GM19467 (cell line): ENCODE measurements at regions not wholly inside any gene's neighbourhood (a gene's known extent, or its start where the extent isn't known, plus 50 kb on each side); places are given as distances from the start of the nearest gene placed in this dataset.
"Not testable (repeated sequence)": the region's sequence is repeated elsewhere in the genome, so short reads cannot be mapped to it uniquely, and the experiment has no call there.

Experiments
- ATAC-seq: cut with Tn5 transposase; IDR thresholded peaks from one replicate; pipeline ENCODE4 v1.9.1; 2021; ENCODE audit warnings: mild to moderate bottlenecking, moderate library complexity; ENCODE audit not compliant: unreplicated experiment

GRCh38 chr16:62780081-62780480, 743.8 kb upstream of the CDH8 start:
- not testable (repeated sequence) for ATAC-seq

DNA sequence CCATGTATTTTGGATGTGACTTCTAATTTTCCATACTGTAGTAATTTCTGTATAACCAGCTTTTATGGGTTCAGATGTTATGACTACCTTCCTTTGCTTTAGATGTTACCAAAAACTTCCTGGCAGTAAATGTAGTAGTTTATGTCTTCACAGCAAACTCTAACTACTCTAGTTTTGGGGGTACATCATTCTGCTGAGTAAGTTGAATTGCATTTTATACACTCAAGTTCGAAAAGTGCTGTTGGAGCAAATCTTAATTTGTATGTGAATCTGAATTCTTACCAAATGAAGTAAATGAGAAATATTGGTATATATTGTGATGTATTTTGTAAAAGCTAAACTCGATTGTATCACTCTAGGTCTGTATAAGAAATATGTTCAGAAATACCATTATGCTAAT, 728.3 kb upstream of the CDH8 start:
- ATAC-seq, result no peak

- ATAC-seq, result no peak
Observed at GRCh38 chr16:62760398-62760797, 724.2 kb upstream of the CDH8 start.

DNA sequence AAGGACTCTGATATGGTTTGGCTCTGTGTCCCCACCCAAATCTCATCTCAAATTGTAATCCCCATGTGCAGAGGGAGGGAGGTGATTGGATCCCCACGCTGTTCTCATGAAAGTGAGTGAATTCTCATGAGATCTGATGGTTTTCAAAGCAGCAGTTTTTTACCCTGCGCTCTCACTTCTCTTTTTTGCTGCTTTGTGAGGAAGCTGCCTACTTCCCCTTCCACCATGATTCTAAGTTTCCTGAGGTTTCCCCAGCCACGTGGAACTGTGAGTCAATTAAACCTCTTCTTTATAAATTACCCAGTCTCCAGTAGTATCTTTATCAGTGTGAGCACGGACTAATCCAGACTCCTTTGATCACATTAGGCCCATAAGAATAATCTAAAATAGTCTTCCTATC, 719.7 kb upstream of the CDH8 start:
- ATAC-seq, result no peak

DNA sequence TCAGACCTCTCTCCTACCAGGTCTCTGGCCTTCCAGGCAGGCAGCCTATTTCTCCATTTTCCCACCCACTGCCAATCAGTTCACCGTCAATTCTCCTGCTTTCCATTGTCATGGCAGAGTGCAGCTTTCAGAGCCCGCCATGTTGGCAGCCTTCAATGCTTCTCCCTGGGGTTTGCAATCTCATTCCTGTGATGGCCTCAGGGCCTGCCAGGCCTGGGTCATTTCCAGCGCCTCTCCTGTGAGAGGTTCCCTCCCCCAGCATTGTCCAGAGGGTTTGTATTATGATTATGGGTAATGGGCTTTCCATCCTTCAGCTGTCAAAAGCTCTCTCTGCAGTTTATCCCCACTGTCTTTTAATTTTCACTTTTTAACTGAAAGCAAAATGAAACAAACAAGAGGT, 716.6 kb upstream of the CDH8 start:
- no peak for ATAC-seq

DNA sequence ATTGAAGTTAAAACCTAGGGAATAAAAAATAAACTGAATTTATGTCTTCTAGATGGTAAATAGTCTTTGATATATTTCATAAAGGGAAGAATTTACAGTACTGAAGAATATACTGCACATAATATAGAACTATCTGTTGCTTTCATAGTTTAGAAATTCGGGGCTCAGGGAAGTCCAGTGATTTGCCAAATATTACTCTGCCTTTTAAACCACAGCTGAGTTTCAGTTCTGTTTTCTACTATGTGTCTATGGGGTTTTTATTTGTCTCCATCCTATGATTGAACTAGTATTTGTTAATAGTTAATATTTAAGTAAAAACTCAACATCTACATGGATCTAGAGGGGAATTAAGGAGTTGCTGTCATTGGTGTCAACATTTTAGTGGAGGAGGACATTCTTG, 715.0 kb upstream of the CDH8 start:
- no peak for ATAC-seq

DNA sequence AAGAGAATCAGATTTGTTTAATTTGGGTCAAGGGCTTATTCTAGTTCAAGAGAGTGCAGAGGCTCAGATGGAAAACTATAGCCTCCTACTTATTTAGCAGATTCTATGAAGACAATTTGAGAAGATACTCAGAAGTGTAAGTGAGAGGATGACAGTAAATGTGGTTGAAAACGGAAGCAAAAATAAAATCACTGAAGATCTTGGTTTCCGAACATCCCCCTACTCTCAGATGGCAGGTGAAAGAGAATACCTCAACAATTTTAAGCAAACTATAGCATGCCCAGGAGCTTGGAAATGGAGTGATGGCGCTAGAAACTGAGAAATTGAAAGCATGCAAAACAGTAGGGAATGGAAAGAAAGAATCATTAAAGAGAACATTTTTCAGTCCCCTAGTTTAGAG, 705.5 kb upstream of the CDH8 start:
- no peak for ATAC-seq

- no peak for ATAC-seq
Observed at GRCh38 chr16:62738666-62739460, 702.6 kb upstream of the CDH8 start.

- ATAC-seq, result no peak
Observed at GRCh38 chr16:62732092-62732491, 695.9 kb upstream of the CDH8 start.

DNA sequence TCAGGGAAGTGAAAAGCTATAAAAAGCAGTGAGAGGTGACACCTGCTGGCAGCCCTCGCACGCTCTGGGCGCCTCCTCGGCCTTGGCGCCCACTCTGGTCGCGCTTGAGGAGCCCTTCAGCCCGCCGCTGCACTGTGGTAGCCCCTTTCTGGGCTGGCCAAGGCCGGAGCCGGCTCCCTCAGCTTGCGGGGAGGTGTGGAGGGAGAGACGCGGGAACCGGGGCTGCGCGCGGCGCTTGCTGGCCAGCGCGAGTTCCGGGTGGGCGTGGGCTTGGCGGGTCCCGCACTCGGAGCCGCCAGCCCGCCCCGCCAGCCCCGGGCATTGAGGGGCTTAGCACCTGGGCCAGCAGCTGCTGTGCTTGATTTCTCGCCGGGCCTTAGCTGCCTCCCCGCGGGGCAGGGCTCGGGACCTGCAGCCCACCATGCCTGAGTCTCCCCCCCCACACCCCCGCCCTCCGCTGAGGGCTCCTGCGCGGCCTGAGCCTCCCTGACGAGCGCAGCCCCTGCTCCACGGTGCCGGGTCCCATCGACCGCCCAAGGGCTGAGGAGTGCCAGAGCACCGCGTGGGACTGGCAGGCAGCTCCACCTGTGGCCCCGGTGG, 688.5 kb upstream of the CDH8 start:
- not testable (repeated sequence) for ATAC-seq

GRCh38 chr16:62720651-62721050, 684.4 kb upstream of the CDH8 start:
- no peak for ATAC-seq

GRCh38 chr16:62717026-62717425, 680.8 kb upstream of the CDH8 start:
- ATAC-seq, result no peak

DNA sequence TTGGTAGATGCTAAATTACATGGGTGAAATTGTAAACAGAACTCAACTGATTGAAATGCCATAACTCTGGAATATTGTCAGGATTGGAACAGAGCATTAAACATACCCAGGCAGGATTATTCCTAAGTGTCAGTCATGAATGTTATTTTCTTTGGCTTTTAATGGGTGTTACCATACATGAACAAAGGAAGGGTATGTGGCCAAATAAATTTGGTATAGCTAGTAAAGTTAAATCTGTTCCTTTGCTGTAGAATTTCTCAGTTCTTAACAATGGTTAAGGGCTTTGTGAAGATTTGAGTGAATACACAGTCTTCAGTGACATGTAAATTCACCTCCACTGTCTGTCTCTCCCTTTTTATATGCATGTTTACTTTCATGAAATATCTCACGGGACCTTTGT, 679.5 kb upstream of the CDH8 start:
- no peak for ATAC-seq

DNA sequence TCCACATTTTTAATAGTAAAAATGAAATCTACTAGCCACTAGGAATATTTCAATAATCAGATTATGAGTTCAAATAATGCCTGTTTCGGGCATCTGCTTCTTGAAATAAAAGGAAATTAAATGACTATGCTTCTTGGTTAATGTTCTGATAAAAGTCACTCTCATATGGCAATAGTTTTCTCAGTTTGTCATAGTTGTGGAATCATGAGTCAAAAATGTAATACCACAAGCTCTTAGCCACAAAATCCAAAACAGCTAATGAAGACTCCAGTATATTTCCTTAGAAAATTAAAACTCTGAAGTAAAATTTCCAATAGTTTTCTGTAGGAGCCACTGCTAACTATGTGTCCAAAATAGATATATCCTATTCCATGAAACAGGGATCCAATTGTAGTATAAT, 676.3 kb upstream of the CDH8 start:
- no peak for ATAC-seq

- ATAC-seq, result no peak
Observed at GRCh38 chr16:62711797-62712196, 675.6 kb upstream of the CDH8 start.

- no peak for ATAC-seq
Observed at GRCh38 chr16:62709794-62710193, 673.6 kb upstream of the CDH8 start.

DNA sequence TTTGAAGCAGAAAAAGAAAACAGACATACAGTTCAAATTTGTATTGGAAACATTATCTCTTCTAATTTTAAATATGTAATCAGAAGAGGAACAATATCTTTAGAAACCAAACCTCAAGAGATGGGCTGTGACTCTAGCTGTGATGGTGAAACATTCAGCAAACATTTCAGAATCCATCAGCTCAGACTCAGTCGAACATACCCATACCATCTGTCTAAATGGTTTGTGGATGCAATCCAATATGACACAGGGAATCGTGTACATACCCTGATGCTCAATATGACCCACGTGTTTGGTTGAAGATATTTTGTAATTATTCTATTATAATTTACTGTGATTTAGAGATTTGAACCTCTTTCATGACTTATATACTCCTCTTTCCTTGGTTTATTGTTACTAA, 665.2 kb upstream of the CDH8 start:
- ATAC-seq, result no peak

- ATAC-seq, result no peak
Observed at GRCh38 chr16:62700426-62701294, 664.4 kb upstream of the CDH8 start.

DNA sequence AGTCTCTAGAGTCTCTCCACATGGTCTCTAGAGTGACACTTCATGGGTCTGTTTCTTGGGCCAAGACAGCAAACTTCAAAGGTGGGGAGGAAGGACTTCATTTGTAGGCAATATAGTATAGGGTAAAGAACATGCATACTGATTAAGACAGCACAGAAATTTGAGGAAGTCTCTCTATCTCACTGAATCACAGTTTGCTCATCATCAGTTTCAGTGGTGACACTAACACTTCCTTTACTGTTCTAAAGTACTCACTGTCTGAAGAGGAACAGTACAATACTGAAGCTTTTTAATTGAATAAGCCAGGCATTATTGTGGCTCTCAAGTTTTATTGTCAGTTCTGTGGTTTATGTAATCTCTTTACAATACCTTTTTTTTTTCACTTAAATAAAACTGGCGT, 656.4 kb upstream of the CDH8 start:
- no peak for ATAC-seq

- no peak for ATAC-seq
Observed at GRCh38 chr16:62681819-62682218, 645.6 kb upstream of the CDH8 start.

DNA sequence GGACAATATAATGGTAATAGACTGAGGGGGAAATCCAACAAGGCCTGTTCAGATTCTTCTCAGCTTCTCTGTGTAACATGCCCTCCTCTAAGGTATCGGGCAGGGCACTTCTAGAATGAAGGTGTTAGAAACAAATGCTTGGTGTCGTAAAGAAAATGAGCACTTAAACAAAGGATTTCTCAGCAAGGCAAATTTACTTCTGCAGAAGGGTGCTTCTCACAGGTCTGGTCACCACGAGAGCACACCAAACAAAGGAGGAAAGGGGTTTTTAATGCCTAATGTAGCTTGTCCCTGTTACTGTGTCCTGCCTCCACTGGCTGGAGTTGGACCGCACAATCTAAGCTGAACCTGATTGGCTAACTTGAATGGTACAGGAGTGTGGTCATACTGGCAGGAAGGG, 642.6 kb upstream of the CDH8 start:
- ATAC-seq, result no peak

DNA sequence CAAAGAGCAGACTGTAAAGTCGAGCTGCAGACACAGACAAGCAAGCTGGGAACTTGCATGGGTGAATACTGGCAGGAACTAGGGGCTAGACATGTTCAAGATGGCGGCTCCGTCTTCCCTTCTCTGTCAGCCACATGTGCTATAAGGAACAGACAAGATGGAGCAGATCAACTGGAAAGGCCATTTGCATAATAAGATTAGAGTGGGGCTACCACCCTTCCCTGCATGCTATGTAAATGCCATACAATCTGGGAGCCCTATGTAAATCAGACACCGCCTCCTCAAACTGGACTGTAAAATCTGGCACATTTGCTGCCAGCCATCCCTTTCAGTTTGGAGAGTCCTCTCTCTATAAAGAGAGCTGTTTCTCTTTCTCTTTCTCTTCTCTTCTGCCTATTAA, 640.1 kb upstream of the CDH8 start:
- no peak for ATAC-seq
